Stimulated activated naive CD4-positive, alpha-beta T cell treated with Interleukin-2 at 50 U/mL for 16 hours (primary cell): ENCODE measurements at regions not wholly inside any gene's neighbourhood (a gene's known extent, or its start where the extent isn't known, plus 50 kb on each side); places are given as distances from the start of the nearest gene placed in this dataset.
"Not testable (repeated sequence)": the region's sequence is repeated elsewhere in the genome, so short reads cannot be mapped to it uniquely, and the experiment has no call there.

Source experiments
- DNase-seq: peaks from one replicate; lab custom pipeline; 2025; lab: John Stamatoyannopoulos, UW

DNA sequence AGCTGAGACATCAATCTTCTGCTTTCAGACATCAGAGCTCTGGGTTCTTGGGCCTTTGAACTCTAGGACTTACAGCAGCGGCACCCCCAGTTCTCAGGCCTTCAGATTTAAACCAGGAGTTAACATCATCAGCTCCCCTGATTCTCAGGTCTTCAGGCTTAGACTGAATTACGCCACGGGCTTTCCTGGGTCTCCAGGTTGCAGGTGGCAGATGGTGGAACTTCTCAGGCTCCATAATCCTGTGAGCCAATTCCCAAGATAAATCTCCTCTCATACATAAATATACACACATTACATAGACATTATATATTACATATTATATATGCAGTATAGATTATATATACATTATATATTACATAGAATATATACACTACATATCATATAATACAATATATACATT lies 408.9 kb upstream of the AUTS2 start:
- no peak for DNase-seq

GRCh38 chr7:69190025-69190424 lies 408.2 kb upstream of the AUTS2 start:
- no peak for DNase-seq

- no peak for DNase-seq
Measured at GRCh38 chr7:69190763-69191162, 407.5 kb upstream of the AUTS2 start.

DNA sequence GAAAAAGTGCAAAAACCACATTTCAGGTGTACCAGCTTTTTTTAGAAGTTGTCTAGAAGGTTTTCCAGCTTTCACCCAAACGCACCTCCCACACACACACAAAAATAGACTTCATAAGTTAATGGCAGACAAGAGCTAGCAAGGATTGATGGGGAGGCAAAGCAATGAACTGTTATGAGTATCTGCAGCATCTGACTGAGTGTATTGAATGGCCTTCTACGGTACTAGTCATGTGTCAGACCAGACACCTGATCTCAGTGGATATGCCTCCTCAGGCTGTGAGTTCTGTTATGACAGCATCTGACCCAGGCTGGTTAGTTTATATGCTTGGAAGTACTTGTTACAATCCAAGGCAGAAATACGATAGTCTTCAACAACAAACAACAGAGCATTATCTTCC lies 406.1 kb upstream of the AUTS2 start:
- no peak for DNase-seq

DNA sequence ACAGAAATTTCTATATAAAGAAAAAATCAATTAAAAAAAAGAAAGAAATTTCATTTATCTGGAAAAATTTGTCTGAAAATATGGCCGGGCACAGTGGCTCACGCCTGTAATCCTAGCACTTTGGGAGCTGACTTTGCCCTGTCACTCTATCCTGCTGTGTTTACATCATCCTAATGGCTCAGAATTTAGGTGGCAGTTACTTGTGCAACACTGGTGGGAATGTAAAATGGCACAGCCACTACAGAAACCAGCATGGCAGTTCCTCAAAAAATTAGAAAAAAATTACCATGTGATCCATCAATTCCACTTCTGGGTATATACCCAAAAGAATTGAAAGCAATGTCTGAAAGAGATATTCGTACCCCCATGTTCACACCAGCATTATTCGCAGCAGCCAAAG lies 405.2 kb upstream of the AUTS2 start:
- DNase-seq, result no peak

DNA sequence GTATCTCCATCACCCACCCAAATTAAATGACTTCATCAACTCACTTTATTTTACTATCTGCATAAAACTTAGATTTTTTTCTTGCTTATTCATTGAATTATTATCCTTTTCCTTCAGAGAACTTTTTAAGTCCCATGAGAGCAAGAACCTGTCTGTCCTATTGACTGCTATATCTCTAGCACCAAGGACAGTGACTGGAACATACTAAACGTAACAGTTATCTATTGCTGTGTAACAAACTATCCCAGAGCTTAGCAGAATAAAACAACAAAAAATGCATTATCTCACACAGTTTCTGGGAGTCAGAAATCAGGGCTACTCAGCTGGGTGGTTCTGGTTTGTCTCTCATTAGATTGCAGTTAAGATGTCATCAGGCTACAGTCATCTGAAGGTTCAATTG lies 401.7 kb upstream of the AUTS2 start:
- DNase-seq, result no peak

GRCh38 chr7:69198250-69198649 lies 400.0 kb upstream of the AUTS2 start:
- DNase-seq, result no peak

DNA sequence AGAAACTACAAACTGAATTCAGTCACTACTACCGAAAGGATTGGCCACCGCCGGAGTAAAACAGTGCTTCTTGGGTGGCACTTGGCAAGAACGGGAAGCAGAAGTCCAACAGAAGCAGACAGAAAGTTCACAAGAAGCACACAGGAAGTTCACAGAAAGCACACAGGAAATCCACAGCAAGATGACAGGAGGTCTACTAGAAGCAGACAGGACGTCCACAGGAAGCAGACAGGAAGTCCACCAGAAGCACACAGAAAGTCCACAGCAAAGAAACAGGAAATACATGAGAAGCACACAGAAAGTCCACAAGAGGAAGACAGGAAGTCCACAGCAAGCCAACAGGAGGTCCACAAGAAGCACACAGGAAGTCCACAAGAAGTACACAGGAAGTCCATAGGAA lies 399.2 kb upstream of the AUTS2 start:
- DNase-seq, result no peak

DNA sequence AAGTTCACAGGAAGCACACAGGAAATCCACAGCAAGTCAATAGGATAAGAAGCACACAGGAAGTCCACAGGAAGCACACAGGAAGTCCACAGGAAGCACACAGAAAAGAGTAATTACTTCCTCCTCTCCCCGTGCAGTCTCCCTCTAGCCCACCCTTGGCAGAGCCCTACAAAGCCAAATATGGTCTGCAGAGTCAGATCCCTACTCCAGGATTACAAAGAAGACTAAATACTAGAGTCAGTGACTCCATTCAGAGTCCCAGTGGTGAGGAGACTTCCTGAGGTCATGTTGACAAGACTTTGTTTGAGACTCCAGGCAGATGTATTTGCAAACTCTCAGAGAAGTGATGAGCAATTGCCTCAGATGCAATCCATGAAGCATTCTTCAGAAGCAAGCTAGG lies 398.6 kb upstream of the AUTS2 start:
- DNase-seq, result no peak

GRCh38 chr7:69203871-69204270 lies 394.4 kb upstream of the AUTS2 start:
- no peak for DNase-seq

GRCh38 chr7:69204943-69205342 lies 393.3 kb upstream of the AUTS2 start:
- DNase-seq, result no peak

- no peak for DNase-seq
Measured at GRCh38 chr7:69205581-69205980, 392.7 kb upstream of the AUTS2 start.

GRCh38 chr7:69208276-69208675 lies 390.0 kb upstream of the AUTS2 start:
- DNase-seq, result no peak

GRCh38 chr7:69208848-69209247 lies 389.4 kb upstream of the AUTS2 start:
- DNase-seq, result no peak

DNA sequence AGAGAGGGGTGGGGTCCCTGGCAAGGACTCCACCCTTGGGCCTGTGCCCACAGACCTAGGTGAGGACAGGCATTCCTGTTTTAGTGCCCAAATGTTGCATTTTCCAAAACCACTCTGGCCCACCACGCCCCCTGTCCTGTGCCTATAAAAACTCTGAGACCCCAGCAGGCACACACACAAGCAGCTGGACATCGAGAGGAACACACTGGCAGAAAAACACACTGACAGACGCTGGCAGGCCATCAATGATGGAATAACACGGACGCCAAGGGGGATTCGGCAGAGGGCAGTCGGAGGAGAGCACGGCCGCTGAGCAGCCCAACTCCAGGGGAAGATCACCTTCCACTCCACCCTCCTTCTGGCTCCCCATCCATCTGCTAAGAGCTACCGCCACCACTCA lies 386.9 kb upstream of the AUTS2 start:
- DNase-seq, result no peak

DNA sequence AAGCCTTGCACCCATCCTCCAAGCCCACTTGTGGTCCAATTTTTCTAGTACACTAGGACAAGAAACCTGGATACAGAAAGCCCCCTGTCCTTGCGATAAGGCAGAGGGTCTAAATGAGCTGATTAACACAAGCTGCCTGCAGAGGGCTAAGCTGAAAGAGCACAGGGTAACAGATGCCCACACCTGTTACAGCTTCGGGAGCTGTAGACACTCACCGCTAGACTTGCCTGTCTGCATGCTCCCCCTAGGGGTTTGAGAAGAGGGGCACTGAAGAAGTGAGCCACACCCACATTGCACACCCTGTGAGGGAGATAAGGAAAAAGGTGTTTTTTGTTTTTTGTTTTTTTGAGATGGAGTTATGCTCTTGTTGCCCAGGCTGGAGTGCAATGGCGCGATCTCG lies 386.5 kb upstream of the AUTS2 start:
- no peak for DNase-seq

DNA sequence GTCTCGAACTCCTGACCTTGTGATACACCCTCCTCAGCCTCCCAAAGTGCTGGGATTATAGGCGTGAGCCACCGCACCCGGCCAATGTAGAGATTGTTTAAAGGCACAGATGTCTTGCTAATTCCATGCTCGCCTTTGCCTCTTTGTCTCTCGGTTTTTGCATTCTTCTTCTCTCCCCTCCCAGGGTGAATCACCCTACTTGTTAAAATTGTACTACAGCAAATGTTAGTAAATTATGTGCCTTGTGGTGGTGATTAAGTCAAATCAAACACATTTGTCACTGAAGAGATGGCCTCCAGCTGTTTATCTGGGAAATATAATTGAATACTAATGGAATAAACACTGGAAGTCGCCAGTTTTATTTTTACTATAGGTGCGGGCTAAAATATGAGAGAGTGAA lies 384.4 kb upstream of the AUTS2 start:
- DNase-seq, result no peak

- not testable (repeated sequence) for DNase-seq
Measured at GRCh38 chr7:69215516-69215915, 382.8 kb upstream of the AUTS2 start.

DNA sequence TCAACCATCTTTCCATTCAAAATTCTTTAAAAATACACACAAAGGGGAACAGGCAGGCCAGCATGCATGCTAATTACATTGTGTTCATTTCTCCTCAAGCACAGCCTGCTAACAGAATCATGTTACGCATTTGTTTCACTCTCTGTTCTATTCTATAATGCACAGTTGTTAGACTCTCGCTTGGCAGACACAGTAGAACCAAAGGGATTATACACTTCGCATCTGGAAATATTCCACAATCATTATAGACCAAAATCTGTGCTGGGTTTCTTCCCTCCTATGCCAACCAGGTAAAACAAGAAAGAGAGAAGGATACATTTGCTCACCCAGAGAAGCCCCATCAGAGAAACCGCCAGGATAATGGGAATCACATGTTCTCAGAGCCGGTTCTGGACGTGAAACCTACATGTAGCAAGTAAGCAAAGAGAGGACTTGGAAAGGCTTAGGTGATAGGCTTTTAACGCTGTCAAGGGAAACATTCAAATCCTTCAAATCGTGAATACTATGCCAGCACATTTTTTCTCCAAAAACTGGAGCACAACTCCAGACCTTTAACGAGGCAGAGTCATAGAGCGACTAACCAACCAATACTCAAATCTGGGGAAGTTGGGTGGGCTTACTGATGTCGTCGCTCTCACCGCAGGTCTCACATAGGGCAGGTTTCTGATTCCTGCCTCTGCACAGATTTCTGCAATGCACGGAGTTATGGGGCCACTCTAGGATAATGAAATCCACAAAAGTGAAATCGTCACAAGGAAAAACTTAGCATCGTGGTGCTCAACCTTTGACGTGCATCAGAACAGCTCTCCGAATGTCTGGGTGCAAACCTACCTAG lies 380.5 kb upstream of the AUTS2 start:
- DNase-seq, result no peak

- no peak for DNase-seq
Measured at GRCh38 chr7:69218576-69218975, 379.7 kb upstream of the AUTS2 start.

GRCh38 chr7:69219381-69219780 lies 378.9 kb upstream of the AUTS2 start:
- DNase-seq, result no peak

GRCh38 chr7:69225259-69225943 lies 372.9 kb upstream of the AUTS2 start:
- DNase-seq, result no peak

GRCh38 chr7:69228212-69228811 lies 370.0 kb upstream of the AUTS2 start:
- DNase-seq, result no peak
